DOHH2 (cell line): ENCODE measurements at regions not wholly inside any gene's neighbourhood (a gene's known extent, or its start where the extent isn't known, plus 50 kb on each side); places are given as distances from the start of the nearest gene placed in this dataset.

Source experiments
- EZH2phosphoT487 ChIP-seq: fragments of 200-600 bp; sonication (generic); IDR thresholded peaks from 2 replicates; pipeline ENCODE4 v1.6.1; 2017; ENCODE audit warnings: borderline replicate concordance, mild to moderate bottlenecking, antibody characterized with exemption, low read length, moderate library complexity, mixed read lengths
- TF ChIP-seq, protein P1 (sequence below): fragments of 200-600 bp; sonication (generic); IDR thresholded peaks from one replicate; pipeline ENCODE4 v1.5.1; 2014; ENCODE audit warnings: antibody characterized with exemption, mild to moderate bottlenecking, low read depth, low read length; ENCODE audit not compliant: poor library complexity, severe bottlenecking

- TF ChIP-seq, protein P1, sequence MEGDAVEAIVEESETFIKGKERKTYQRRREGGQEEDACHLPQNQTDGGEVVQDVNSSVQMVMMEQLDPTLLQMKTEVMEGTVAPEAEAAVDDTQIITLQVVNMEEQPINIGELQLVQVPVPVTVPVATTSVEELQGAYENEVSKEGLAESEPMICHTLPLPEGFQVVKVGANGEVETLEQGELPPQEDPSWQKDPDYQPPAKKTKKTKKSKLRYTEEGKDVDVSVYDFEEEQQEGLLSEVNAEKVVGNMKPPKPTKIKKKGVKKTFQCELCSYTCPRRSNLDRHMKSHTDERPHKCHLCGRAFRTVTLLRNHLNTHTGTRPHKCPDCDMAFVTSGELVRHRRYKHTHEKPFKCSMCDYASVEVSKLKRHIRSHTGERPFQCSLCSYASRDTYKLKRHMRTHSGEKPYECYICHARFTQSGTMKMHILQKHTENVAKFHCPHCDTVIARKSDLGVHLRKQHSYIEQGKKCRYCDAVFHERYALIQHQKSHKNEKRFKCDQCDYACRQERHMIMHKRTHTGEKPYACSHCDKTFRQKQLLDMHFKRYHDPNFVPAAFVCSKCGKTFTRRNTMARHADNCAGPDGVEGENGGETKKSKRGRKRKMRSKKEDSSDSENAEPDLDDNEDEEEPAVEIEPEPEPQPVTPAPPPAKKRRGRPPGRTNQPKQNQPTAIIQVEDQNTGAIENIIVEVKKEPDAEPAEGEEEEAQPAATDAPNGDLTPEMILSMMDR = no peak
- no peak for TF ChIP-seq EZH2phosphoT487
Measured at GRCh38 chr2:236507393-236508085, 62.1 kb upstream of the ACKR3 start.
